ENCODE measurements at regions not wholly inside any gene's neighbourhood (a gene's known extent, or its start where the extent isn't known, plus 50 kb on each side); places are given as distances from the start of the nearest gene placed in this dataset.

DNA sequence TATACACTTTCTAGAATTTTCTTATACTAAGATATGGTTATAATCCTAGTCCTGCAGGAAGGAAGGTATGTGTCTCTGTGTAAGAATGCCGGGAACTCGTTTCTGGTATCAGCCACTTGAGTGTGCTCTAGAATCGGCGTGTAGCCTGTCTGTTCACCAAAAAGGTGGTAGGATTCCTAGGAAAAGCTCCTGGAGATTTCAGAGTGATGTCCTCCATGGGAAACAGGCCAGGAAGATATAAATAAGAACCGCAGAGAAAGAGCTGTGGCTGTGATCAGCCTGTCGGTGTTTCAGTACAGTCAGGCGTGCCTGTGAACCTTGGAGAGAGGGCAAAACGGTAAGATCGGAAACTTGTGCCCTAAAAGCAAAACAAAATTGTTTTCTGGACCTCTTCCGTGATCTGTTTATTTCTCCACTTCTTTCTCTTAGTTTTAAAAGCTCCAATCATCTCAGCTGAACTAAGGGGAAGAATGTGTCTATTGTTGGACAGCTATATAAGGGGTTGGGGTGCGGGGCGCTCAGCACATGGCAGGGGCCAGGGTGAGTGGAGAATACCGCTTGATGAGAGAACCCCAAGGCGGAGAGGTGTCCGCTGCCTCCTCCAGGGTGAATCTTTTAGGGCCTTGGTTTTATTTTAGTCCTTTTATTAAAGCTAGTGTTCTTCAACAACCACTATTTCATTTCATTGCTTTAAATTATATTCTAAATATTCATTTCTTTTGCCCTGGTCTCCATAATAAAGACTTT is 303.8 kb upstream of the TENM3 start:
- intact Hi-C loops (cut with DNase I; ENCODE audit: low total_unique reads): no loop called here
- WGBS, 2 donors: 80 to 82% methylated on average over 15 of the region's 15 CpGs
- H3K4me3 ChIP-seq (ENCODE audit: low read depth, poor library complexity, severe bottlenecking): no peak overlapping the region
- TF ChIP-seq POLR2A (IDR thresholded peaks at IDR 0.05): no peak
- TF ChIP-seq, protein P1, sequence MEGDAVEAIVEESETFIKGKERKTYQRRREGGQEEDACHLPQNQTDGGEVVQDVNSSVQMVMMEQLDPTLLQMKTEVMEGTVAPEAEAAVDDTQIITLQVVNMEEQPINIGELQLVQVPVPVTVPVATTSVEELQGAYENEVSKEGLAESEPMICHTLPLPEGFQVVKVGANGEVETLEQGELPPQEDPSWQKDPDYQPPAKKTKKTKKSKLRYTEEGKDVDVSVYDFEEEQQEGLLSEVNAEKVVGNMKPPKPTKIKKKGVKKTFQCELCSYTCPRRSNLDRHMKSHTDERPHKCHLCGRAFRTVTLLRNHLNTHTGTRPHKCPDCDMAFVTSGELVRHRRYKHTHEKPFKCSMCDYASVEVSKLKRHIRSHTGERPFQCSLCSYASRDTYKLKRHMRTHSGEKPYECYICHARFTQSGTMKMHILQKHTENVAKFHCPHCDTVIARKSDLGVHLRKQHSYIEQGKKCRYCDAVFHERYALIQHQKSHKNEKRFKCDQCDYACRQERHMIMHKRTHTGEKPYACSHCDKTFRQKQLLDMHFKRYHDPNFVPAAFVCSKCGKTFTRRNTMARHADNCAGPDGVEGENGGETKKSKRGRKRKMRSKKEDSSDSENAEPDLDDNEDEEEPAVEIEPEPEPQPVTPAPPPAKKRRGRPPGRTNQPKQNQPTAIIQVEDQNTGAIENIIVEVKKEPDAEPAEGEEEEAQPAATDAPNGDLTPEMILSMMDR (IDR thresholded peaks at IDR 0.05): no peak
- DNase-seq (ENCODE audit: low spot score in 2 of 2): no peak

DNA sequence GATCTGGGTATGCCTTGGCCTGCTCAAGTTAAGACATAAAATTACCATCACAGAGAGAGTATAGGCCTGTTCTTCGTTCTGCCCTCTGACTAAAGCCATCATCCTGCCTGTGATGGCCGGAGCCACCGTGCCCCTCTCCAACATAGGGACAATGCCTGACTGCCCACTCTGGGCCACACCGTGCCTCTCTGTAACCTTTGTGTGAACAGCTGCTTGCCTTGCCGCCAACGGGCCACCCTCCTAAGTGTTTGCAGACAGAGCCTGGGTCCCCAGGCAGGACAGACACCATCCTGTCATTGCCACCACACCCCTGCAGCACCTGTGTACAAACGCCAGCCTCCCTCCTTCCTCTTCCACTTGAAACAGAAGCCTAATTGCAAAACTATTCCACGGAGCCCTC is 298.7 kb upstream of the TENM3 start:
- no peak for DNase-seq (ENCODE audit: low spot score in 2 of 2)
- 87 to 92% methylated on average over 8 of the region's 8 CpGs for WGBS, 2 donors
- intact Hi-C loops (cut with DNase I; ENCODE audit: low total_unique reads): no loop called here
- no peak overlapping the region for H3K4me3 ChIP-seq (ENCODE audit: low read depth, poor library complexity, severe bottlenecking)
- TF ChIP-seq, protein P1 (IDR thresholded peaks at IDR 0.05): no peak
- no peak for TF ChIP-seq POLR2A (IDR thresholded peaks at IDR 0.05)

DNA sequence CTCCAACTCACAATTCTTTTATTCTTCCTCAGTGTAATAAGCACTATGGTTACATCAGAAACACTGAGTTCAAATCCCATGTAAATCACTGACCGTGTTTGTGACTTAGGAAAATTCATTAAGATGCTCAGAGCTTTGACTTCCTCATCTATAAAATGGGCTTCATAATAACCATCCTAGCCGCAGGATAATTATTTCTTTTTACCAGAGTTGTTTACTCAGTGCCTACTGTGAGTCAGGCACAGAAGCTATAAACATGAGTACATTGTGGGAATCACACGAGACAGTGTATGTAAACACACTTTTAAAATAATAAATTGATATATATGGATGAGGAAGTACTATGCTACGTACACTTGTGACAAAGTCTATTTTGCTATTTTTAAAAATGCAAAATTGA is 296.3 kb upstream of the TENM3 start:
- intact Hi-C loops (cut with DNase I; ENCODE audit: low total_unique reads): no loop called here
- 86 to 90% methylated on average over 4 of the region's 4 CpGs for WGBS, 2 donors
- H3K4me3 ChIP-seq (ENCODE audit: low read depth, poor library complexity, severe bottlenecking): no peak overlapping the region
- no peak for TF ChIP-seq POLR2A (IDR thresholded peaks at IDR 0.05)
- TF ChIP-seq, protein P1 (IDR thresholded peaks at IDR 0.05): no peak
- no peak for DNase-seq (ENCODE audit: low spot score in 2 of 2)

- no peak for DNase-seq (ENCODE audit: low spot score in 2 of 2)
- intact Hi-C loops (cut with DNase I; ENCODE audit: low total_unique reads): no loop called here
- WGBS, 2 donors: 74% methylated on average over 3 of the region's 3 CpGs
- no peak overlapping the region for H3K4me3 ChIP-seq (ENCODE audit: low read depth, poor library complexity, severe bottlenecking)
- no peak for TF ChIP-seq POLR2A (IDR thresholded peaks at IDR 0.05)
- TF ChIP-seq, protein P1 (IDR thresholded peaks at IDR 0.05): no peak
Observed at GRCh38 chr4:181948839-181949382, 294.3 kb upstream of the TENM3 start.

DNA sequence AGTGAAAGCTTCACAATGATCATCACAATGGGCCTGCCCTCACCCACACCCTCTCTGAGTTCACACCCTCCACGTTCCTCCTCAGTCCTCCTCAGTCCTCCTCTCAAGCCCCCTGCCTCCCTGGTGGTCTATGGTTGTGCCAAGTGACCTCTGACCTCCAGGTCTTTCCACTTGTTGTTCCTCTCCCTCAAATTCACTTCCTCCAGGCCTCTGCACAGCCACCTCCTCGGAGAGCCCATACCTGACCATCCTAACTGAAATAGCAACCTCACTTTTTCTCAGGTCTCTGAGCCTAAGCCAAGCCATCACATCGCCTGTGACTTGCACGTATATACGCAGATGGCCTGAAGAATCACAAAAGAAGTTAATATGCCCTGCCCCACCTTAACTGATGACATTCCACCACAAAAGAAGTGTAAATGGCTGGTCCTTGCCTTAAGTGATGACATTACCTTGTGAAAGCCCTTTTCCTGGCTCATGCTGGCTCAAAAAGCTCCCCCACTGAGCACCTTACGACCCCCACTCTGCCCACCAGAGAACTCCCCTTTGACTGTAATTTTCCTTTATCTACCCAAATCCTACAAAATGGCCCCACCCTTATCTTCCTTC is 293.4 kb upstream of the TENM3 start:
- no peak overlapping the region for H3K4me3 ChIP-seq (ENCODE audit: low read depth, poor library complexity, severe bottlenecking)
- no peak for TF ChIP-seq POLR2A (IDR thresholded peaks at IDR 0.05)
- TF ChIP-seq, protein P1 (IDR thresholded peaks at IDR 0.05): no peak
- intact Hi-C loops (cut with DNase I; ENCODE audit: low total_unique reads): no loop called here

More for the DNA sequence above, 293.4 kb upstream of the TENM3 start:
- 75% methylated on average over 6 of the region's 6 CpGs for WGBS, 2 donors
- DNase-seq (ENCODE audit: low spot score in 2 of 2): no peak
